GM21447 (cell line): ENCODE measurements at regions not wholly inside any gene's neighbourhood (a gene's known extent, or its start where the extent isn't known, plus 50 kb on each side); places are given as distances from the start of the nearest gene placed in this dataset.
"Not testable (repeated sequence)": the region's sequence is repeated elsewhere in the genome, so short reads cannot be mapped to it uniquely, and the experiment has no call there.

ENCODE experiments used
- ATAC-seq: cut with Tn5 transposase; IDR thresholded peaks from one replicate; pipeline ENCODE4 v1.9.1; 2021; ENCODE audit not compliant: unreplicated experiment

DNA sequence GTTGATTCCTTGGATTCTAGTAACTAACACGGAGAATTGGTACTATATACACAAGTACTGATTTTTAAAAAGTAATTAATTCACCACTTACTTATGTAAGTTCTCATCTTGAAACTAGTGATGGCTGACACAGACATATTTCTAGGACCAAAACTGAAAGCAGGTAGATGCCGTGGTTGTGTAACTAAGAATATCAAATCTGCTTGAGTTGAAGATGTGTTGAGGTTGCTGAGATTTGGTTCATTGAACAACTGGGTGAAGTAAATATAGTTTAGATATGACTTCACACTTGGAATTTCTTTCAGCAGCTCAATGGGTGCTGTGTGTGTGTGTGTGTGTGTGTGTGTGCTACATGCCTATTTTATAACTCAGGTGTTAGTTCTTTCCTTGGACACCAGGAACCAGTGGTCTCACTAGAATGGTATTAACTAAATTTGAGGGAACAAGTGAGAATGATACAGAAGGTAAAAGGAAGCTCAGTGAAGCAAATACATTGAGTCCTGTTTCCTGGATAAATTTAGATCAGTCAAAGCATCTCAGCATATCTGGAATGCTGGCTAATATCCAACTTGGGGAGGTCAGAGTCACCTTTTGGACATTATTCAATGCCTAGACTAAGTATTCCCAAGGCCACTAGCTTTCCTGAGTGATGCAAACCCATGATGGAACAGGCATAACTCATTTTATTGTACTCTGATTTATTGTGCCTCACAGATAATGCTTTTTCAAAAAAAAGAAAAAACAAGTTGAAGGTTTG, 110.7 kb upstream of the ZEB2 start:
- peak; percentile 86 for ATAC-seq

GRCh38 chr2:144629935-144630334, 110.0 kb upstream of the ZEB2 start:
- ATAC-seq = no peak

- no peak for ATAC-seq
These were observed 108.6 kb upstream of the ZEB2 start for GRCh38 chr2:144628566-144628965.

DNA sequence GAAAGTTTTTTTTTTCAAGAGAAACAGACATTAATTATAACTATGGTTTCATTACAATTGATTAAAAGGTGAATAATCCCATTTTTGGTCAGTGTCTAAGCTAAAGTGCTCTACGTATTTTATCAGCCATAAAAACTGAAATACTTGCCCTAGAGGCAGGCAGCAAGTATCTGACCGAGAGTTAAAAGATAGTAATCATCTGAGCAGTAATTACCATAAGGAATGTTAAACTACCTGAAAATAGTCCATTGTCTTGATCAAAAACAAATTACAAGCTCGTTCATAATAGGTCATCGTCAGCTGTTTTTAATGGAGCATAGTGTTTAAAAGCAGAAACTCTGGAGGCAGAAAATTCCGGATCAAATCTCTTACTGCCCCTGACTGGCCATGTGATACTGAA, 105.7 kb upstream of the ZEB2 start:
- ATAC-seq = no peak

DNA sequence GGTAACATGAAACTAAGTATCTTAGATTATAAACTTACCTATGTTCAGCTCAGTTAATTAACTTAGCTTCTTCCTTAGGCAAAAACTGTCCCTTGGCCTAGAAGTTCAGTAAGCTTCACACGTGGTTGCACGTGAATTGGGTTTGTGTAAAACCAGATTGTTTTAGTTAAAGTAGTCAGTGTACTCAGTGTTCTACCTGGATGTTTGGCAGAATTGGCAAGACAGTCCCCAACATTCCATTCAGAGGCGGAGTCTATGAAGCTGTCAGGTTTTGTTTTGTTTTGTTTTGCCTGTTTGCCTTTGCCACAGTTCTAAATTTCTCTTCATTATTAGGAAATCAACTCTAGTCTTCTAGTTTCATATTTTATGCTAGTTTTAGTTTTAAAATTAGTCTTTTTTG, 105.3 kb upstream of the ZEB2 start:
- no peak for ATAC-seq

DNA sequence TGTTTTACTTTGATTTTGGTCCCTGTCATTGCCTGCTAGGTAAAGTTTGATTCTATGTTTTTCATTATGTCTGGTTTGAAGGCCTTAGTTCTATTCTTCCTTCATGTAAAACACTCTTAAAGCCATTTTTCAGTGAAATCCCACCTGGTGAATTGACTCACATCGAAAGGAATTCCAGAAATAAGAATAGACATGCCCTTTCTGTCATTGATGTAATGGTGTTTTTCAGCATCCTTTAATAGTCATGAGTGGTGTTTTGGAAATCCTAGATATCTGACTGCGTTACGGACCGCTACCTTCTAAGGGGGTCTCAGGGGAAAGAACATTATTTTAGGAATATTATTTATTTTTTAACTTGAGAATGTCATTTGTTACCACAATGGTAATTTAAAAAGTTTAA, 104.5 kb upstream of the ZEB2 start:
- ATAC-seq = no peak

DNA sequence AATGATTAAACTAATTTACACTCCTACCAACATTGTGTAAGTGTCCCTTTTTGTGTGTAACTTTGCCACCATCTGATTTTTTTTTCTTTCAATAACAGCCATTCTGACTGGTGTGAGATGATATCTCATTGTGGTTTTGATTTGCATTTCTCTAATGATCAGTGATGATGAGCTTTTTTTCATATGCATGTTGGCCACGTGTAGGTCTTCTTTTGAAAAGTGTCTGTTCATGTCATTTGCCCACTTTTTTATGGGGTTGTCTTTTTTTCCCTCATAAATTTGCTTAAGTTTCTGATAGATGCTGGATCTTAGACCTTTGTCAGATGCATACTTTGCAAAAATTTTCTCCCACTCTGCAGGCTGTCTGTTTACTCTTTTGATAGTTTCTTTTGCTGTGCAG, 102.5 kb upstream of the ZEB2 start:
- not testable (repeated sequence) for ATAC-seq

DNA sequence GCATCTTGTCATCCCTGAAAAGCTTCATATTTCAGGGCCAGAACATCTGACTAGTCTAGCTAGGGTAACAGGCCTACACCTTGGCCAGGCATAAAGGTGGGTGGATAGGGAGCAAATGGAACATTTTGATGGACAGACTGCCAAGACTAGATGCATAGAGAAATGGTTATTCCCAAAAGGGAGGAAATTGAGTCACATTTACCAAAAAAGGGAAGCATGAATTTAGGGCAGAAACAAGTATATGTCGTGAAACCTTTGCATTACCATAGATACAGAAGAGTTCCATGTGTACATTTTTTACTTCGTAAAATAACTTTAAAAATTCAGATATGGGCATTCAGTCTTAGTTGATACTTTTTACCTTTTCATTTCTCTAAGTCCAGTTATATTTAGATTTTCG, 101.3 kb upstream of the ZEB2 start:
- no peak for ATAC-seq

DNA sequence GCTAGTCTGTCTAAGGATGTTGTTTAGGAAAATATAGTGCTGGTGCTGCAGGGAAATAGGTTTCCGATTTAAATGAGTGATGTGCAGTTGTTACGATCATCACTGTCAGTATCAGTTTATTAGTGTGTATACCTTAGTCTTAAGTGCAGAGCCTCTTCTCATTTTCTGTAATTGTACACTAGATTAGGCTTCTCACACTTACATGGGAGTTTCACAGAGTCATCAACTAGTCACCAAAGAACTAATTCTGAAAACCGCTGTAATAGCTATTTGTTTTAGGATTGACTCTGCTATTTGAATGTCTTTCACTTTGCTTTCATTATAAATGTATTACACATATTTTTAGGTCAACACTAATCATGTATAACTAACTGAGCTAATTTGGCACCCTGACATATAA, 99.8 kb upstream of the ZEB2 start:
- no peak for ATAC-seq

DNA sequence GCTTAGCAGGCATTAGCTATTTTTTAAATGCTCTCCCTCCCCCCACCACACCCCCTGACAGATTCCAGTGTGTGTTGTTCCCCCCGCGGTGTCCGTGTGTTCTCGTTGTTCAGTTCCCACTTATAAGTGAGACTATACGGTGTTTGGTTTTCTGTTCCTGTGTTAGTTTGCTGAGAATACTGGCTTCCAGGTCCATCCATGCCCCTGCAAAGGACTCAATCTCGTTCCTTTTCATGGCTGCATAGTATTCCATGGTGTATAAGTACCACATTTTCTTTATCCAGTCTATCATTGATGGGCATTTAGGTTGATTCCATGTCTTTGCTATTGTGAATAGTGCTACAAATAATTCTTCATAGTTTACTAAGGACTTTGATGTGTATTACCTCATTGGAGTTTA, 97.3 kb upstream of the ZEB2 start:
- not testable (repeated sequence) for ATAC-seq

DNA sequence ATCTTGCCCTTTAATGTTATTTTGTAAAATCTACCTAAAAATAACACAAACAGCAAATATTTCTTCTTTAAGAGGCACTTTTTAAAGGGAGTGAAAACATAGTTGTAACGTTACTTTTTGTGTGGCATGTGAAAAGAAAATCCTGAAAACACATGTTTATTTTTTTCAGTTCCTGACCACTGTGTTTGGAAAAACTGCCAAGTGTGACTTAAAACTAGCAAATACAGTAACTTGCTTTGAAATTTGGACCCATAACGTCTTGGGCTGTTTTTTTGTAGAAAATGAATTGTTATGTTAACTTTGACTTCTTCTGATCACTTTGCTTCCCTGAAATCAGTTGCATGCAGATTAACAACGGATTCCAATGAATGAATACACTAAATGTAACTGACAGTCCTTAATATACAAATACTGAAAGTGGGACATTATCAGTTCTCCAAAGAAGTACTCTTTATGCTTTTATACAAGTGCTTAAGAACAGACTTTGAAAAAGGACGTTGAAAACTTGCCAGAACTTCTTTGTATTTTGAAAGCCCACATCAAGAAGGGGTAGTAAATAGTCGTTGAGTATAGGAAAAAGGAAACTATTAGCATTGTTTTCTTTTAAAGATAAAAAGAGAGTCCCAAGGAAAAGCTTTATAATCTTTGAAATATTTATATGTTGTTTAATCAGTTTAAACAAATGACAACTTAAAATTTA, 96.1 kb upstream of the ZEB2 start:
- no peak for ATAC-seq

DNA sequence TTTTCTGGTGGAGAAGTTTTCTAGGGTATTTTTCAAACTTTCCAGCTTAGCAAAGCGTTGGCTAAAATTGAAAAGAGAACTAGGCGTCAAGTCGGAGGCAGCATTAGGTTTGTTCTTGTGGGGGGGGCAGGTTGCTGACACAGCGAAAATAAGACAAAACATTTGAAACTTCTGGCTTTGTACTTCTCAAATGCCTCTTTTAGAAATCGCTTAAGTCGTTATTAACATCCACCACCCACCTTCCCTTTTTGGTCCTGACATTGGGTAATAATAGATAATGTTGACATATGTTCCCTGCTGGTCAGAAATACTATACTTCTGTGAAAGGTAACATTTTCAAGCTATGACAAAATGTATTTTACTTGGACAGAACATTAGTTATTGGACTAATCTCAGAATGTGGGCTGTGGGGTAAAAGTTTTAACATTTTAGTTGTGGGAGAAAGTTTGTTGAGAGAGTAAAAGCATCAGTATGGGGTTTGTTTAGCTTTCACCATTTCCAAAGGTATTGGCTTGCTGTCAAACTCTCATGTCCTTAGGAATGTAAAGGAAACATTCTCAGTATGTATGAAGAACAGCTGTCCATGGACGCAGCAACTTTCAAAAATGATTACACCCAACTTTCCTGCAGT, 88.1 kb upstream of the ZEB2 start:
- no peak for ATAC-seq

DNA sequence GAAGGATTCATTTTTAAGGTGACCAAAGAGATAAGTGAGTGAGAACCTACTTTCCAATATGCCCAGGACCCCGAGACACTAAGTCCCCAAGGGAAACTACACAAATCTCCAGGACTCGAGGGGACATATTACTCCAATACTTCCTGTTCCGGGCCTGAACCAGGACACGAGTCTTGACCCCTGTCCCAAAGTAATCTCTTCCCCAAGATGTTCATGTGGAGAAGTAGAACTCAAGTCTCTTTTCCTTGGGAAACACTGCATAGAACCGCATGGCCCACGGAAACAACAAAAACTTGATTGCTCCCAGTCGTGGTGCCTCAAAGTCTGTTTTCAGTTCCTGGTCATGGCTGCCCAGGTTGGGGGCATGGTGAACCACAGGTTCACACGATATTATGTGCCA, 87.2 kb upstream of the ZEB2 start:
- ATAC-seq = no peak

DNA sequence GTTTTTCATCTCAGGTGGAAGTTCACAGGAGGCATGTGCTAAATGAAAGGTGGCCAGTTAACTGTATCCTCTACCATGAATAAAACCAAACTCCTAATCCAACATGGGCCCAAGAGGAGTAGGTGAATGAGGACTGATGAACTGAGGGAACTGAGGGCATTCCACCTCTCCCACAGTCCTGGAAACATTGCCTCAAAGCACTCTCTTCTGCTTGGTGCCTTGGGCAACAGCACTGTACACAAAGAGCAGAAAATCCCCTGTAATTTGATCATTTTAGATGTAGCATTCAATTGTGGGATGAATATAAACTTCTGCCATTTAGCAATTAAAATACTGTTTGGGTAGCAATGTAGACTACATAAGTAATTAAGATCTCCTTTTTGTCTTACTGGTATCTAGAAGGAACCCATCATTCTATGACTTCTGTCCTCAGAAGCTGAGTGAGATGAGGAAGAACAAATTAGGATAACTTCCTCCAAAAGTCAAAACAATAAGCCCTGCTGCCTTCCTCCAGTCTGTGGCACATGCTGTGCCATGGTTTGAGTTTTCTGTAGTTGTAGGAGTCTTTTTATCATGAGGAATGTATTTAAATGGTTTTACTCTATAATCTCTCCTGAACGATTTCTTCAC, 86.7 kb upstream of the ZEB2 start:
- ATAC-seq = no peak

DNA sequence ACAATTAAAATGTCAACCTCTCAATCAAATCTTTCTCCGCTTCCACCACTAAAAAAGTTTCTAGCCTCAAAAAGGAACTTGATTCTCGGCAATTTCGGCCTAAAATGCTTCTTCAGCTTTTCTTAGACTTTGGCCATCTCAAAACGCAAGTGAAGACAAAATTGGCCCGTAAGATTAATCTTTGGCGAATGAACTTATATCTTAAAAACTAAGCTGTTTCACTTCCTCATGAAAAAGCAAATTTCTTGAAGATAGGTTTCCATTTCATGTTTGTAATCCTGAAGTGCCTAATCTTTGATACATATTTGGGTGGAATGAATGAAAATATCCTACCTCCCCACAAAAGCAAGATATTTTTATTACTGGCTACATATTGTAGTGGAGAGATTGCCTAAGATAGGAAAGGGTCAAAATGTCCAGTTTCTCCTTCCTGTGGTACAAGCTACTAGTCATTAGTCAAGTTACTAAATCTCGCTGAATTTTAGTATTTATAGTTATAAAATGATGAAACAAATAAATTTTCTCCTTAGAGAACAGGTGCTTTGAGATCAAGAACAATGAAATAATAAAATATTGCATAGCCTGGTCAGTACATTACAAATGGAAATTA, 85.4 kb upstream of the ZEB2 start:
- ATAC-seq = no peak

GRCh38 chr2:144603334-144603733, 83.4 kb upstream of the ZEB2 start:
- ATAC-seq = no peak

- ATAC-seq = no peak
These were observed 79.0 kb upstream of the ZEB2 start for GRCh38 chr2:144598906-144599305.

DNA sequence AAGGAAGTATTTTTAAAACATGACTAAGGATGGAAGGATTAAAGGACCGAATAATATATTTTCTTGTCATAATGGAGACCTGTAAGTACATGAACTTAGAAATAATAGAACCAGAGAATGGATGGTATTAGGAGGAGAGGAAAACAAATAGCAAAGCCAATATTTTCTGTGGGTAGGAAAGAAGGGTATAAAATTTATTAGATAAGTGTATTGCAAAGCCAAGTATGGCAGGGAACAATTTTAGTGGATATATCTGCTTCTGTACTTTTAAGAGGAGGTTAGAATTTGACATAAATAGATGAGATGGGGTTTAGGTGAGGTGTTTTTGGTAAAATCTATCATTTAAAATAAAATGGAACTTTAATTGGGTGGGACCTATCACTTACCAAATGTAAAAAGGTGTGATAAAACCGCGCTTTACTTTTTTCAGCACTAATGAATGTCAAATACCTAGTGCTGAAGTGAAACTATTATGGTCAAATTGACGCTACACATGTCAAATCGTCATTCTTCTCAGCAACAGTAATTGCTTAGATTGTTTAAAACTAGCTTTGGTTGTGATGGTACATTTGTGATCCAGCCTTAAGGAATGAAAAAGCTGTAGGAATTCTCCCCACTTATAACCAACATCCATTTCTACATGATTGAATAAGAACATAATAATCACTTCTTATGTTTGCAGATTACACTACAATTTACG, 78.1 kb upstream of the ZEB2 start:
- ATAC-seq = no peak

DNA sequence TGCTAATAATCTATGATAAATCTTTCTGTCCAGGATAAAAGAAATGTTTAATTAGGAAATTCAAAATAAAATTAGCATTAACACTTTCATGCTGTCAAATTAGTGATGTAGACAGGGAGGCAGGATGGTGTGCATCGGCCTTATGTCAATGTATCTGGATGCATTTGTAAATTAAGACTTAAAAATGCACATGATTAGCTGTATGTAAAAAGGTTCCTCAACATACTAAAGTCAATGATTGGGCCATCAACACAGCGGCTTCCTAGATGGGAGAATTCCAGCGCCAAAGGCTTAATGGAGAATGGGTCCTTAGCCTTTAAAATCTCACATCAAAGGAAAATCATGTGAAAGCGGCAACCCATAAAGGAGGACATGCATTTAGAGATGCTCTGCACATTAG, 77.5 kb upstream of the ZEB2 start:
- no peak for ATAC-seq

DNA sequence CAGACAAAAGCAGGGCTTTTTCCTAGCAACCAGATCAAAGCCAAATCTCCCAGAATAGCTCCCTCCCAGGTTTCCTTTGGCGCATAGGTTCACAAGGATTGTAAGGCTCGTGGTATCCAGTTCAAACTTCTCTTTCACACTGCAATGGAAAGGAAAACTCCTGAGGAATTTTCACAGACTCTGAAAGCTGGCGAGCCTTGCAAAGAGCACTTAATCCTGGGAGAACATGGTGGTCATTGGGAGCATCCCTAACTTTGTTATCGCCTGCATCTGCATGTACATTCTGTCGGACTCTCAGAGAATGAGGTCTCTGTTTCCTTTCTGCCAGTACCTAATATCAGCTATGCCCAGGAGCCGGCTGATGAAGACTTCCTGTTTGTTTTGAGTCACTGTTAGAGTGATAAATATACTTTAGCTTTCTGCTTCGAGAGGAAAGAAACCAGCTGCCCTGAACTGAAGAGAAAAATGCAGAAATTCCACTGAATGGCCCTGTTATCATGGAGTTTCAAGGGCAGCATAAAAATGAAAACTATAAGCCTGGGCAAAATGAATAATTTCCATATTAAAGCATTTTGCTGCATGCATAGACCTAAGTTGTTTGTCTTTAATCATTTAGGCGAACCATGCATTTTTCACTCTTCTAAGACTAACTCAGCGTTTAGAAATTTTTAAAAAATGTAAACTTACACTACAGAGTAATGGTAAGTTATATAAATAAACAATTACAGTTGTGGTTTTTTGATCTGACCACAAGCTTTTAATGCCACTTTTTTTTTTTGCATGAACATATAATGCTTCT, 76.4 kb upstream of the ZEB2 start:
- ATAC-seq = peak; percentile 97
